AG09309 (cell line): ENCODE measurements at regions not wholly inside any gene's neighbourhood (a gene's known extent, or its start where the extent isn't known, plus 50 kb on each side); places are given as distances from the start of the nearest gene placed in this dataset.
"Not testable (repeated sequence)": the region's sequence is repeated elsewhere in the genome, so short reads cannot be mapped to it uniquely, and the experiment has no call there.

Experiments
- DNase-seq: peaks from one replicate; pipeline ENCODE4 v3.0.0-alpha.2; 2010; ENCODE audit warnings: low read depth
- H3K4me3 ChIP-seq: 2 replicates; pipeline ENCODE4 v1.5.1; 2011; ENCODE audit warnings: mild to moderate bottlenecking, low read depth, low read length, moderate library complexity; ENCODE audit not compliant: control insufficient read depth
- CTCF ChIP-seq: IDR thresholded peaks from 2 replicates; pipeline ENCODE4 v1.5.1; 2011; ENCODE audit warnings: mild to moderate bottlenecking, low read depth, low read length, inconsistent platforms; ENCODE audit not compliant: insufficient read depth, control insufficient read depth; ENCODE audit errors: missing control alignments

- TF ChIP-seq CTCF = no peak
- no peak overlapping the region for H3K4me3 ChIP-seq
- no peak for DNase-seq
Measured at GRCh38 chr5:60494635-60495034, 205.3 kb downstream of the DEPDC1B start.

- no peak for TF ChIP-seq CTCF
- no peak overlapping the region for H3K4me3 ChIP-seq
- no peak for DNase-seq
Measured at GRCh38 chr5:60494144-60494543, 205.8 kb downstream of the DEPDC1B start.

- H3K4me3 ChIP-seq = no peak overlapping the region
- TF ChIP-seq CTCF = no peak
- DNase-seq = no peak
Measured at GRCh38 chr5:60493372-60493771, 206.6 kb downstream of the DEPDC1B start.

- no peak for DNase-seq
- no peak overlapping the region for H3K4me3 ChIP-seq
- TF ChIP-seq CTCF = no peak
Measured at GRCh38 chr5:60492958-60493357, 207.0 kb downstream of the DEPDC1B start.

GRCh38 chr5:60492358-60492757 lies 207.6 kb downstream of the DEPDC1B start:
- not testable (repeated sequence) for DNase-seq, H3K4me3 ChIP-seq

- no peak for DNase-seq
- TF ChIP-seq CTCF = no peak
Measured at GRCh38 chr5:60490597-60491166, 209.3 kb downstream of the DEPDC1B start.

GRCh38 chr5:60489856-60490255 lies 210.1 kb downstream of the DEPDC1B start:
- H3K4me3 ChIP-seq = no peak overlapping the region
- TF ChIP-seq CTCF = no peak
- no peak for DNase-seq

More at GRCh38 chr5:60490597-60491166, 209.3 kb downstream of the DEPDC1B start:
- H3K4me3 ChIP-seq = no peak overlapping the region

GRCh38 chr5:60489377-60489776 lies 210.6 kb downstream of the DEPDC1B start:
- TF ChIP-seq CTCF = no peak
- H3K4me3 ChIP-seq = no peak overlapping the region
- DNase-seq = no peak
